ENCODE measurements at regions not wholly inside any gene's neighbourhood (a gene's known extent, or its start where the extent isn't known, plus 50 kb on each side); places are given as distances from the start of the nearest gene placed in this dataset.

- DNase-seq = no peak
- TF ChIP-seq, protein P1, sequence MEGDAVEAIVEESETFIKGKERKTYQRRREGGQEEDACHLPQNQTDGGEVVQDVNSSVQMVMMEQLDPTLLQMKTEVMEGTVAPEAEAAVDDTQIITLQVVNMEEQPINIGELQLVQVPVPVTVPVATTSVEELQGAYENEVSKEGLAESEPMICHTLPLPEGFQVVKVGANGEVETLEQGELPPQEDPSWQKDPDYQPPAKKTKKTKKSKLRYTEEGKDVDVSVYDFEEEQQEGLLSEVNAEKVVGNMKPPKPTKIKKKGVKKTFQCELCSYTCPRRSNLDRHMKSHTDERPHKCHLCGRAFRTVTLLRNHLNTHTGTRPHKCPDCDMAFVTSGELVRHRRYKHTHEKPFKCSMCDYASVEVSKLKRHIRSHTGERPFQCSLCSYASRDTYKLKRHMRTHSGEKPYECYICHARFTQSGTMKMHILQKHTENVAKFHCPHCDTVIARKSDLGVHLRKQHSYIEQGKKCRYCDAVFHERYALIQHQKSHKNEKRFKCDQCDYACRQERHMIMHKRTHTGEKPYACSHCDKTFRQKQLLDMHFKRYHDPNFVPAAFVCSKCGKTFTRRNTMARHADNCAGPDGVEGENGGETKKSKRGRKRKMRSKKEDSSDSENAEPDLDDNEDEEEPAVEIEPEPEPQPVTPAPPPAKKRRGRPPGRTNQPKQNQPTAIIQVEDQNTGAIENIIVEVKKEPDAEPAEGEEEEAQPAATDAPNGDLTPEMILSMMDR (IDR thresholded peaks at IDR 0.05) = no peak
- Histone ChIP-seq H3K4me3 (no peak overlapping the region), H3K27me3 (no peaks in the 10 kb centered on the region), H3K4me1 (no peaks in the 10 kb centered on the region), H3K9ac (ENCODE audit: low read depth in 2 of 2, low read length in 2 of 2) (no peak overlapping the region), H3K27ac (no peak overlapping the region), H3K9me3 (no peaks in the 10 kb centered on the region), H3K36me3 (no peaks in the 10 kb centered on the region)
- intact Hi-C loops (cut with DNase I) = no loop called here
Observed at GRCh38 chr9:80806671-80807070, 882.7 kb downstream of the TLE1 start.

GRCh38 chr9:80804873-80805272 is 884.5 kb downstream of the TLE1 start:
- Histone ChIP-seq H3K27ac (no peak overlapping the region), H3K36me3 (no peaks in the 10 kb centered on the region), H3K4me1 (no peaks in the 10 kb centered on the region), H3K4me3 (no peak overlapping the region), H3K9me3 (no peaks in the 10 kb centered on the region), H3K27me3 (no peaks in the 10 kb centered on the region), H3K9ac (ENCODE audit: low read depth in 2 of 2, low read length in 2 of 2) (no peak overlapping the region)
- intact Hi-C loops (cut with DNase I) = no loop called here
- no peak for DNase-seq
- TF ChIP-seq, protein P1 (IDR thresholded peaks at IDR 0.05) = no peak

DNA sequence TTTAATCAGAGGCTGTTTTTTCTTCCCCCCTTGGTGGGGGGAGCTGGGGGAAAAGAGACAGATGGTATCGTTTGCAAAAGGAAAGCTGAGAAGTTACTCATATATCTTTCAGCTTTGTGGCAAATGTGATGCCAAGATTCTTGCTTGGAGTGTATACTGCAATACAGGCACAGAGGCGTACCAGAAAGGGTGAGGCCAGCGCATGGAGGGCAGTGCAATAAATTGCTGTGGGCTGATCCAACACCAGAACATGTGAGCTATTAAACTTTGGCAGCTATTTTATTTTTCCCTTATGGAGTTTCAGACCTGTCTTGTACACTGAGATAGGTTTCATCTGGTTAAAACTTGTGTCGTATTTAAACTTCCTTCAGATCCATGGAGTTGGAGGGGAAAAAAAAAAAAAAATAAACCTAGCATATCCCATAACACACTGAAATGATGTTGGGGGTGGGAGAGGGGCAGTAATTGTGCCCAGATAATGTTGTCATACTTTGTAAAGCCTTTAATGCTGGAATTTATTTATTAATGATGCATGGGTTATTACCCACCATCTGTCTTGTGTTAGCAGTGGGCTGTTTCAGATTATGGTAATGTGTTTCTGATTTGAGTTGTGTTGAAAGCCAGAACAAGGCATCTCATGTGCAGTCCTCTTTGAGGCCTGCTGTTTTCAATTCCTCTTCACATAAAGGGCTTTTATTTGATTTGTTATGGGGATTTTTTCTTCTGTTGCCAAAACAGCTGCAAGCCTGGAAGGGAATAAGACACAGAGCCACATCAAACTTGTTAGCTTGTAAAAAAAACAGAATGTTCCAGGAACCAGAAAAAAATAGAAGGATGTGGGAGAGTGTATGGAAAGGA is 891.3 kb downstream of the TLE1 start:
- Histone ChIP-seq H3K4me3 (no peak overlapping the region), H3K4me1 (no peaks in the 10 kb centered on the region), H3K9ac (ENCODE audit: low read depth in 2 of 2, low read length in 2 of 2) (no peak overlapping the region), H3K27ac (no peak overlapping the region), H3K27me3 (no peaks in the 10 kb centered on the region), H3K36me3 (no peaks in the 10 kb centered on the region), H3K9me3 (no peaks in the 10 kb centered on the region)
- TF ChIP-seq, protein P1 (IDR thresholded peaks at IDR 0.05) = no peak
- intact Hi-C loops (cut with DNase I) = no loop called here
- peak; percentile 22 for DNase-seq

- TF ChIP-seq, protein P1 (IDR thresholded peaks at IDR 0.05) = no peak
- Histone ChIP-seq H3K27ac (no peak overlapping the region), H3K9me3 (no peaks in the 10 kb centered on the region), H3K36me3 (no peaks in the 10 kb centered on the region), H3K27me3 (no peaks in the 10 kb centered on the region), H3K4me1 (no peaks in the 10 kb centered on the region), H3K9ac (ENCODE audit: low read depth in 2 of 2, low read length in 2 of 2) (no peak overlapping the region), H3K4me3 (no peak overlapping the region)
- peak; percentile 31 for DNase-seq
- intact Hi-C loops (cut with DNase I) = no loop called here
Observed at GRCh38 chr9:80797101-80797829, 892.1 kb downstream of the TLE1 start.

DNA sequence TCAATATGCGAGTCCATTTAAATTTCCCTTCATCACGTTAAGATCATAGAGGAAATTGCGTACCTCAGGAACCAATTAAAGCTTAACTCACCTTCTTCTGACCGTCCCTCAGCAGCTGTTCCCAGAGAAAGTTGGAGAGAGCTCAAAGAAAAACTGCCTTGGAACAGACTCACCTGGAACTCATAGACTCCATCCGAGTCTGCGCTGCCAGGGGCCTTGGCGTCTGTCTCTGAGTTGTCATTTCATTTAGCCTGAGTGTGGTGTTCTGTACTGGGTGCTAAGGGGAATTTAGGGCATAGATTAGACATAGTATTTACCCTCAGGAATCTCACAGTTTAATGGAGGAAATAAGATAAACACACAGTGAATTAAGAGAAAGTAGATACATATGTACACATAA is 892.7 kb downstream of the TLE1 start:
- H3K4me1 ChIP-seq = no peaks in the 10 kb centered on the region
- intact Hi-C loops (cut with DNase I) = no loop called here
- no peak overlapping the region for H3K27ac ChIP-seq
- no peaks in the 10 kb centered on the region for H3K27me3 ChIP-seq
- H3K4me3 ChIP-seq = no peak overlapping the region
- no peaks in the 10 kb centered on the region for H3K9me3 ChIP-seq
- TF ChIP-seq, protein P1 (IDR thresholded peaks at IDR 0.05) = no peak
- DNase-seq = no peak
- no peaks in the 10 kb centered on the region for H3K36me3 ChIP-seq
- no peak overlapping the region for H3K9ac ChIP-seq (ENCODE audit: low read depth in 2 of 2, low read length in 2 of 2)
